ENCODE measurements at regions not wholly inside any gene's neighbourhood (a gene's known extent, or its start where the extent isn't known, plus 50 kb on each side); places are given as distances from the start of the nearest gene placed in this dataset.

DNA sequence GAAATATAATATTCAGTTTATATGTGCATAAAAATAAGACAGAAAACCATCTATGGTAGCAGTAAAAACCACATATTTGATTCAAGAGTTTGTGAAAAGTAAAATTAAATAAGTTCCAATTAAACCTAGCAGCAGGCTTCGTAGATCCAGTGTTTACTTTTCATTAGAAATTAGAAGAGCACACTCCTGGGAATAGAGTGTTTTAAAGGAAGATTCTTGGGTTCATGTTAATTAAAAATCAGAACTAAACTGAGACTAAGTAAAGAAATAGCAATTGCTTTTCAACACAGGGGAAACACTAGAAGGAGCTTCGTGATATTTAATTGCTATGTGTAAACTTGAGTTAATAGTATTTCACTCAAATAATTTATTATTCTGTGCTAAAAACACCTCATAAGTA, 1097.8 kb upstream of the CDH18 start (continued):
- TF ChIP-seq, protein P1, sequence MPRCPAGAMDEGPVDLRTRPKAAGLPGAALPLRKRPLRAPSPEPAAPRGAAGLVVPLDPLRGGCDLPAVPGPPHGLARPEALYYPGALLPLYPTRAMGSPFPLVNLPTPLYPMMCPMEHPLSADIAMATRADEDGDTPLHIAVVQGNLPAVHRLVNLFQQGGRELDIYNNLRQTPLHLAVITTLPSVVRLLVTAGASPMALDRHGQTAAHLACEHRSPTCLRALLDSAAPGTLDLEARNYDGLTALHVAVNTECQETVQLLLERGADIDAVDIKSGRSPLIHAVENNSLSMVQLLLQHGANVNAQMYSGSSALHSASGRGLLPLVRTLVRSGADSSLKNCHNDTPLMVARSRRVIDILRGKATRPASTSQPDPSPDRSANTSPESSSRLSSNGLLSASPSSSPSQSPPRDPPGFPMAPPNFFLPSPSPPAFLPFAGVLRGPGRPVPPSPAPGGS (IDR thresholded peaks at IDR 0.05; ENCODE audit: borderline replicate concordance, insufficient read depth, low read depth, low read length, poor library complexity, severe bottlenecking), result no peak
- no peak for TF ChIP-seq FOS (IDR thresholded peaks at IDR 0.05; ENCODE audit: borderline replicate concordance, extremely low read depth, insufficient read length)
- TF ChIP-seq SREBF1 (IDR thresholded peaks at IDR 0.05; ENCODE audit: low read length), result no peak
- TF ChIP-seq CHD4 (IDR thresholded peaks at IDR 0.05), result no peak
- no peak for TF ChIP-seq POU2F2 (IDR thresholded peaks at IDR 0.05; ENCODE audit: borderline replicate concordance, low read depth, low read length)
- TF ChIP-seq E2F8 (IDR thresholded peaks at IDR 0.05; ENCODE audit: low read depth, partially characterized antibody), result no peak
- TF ChIP-seq BACH1 (IDR thresholded peaks at IDR 0.05; ENCODE audit: borderline replicate concordance), result no peak
- TF ChIP-seq ATF7 (IDR thresholded peaks at IDR 0.05; ENCODE audit: low read depth), result no peak
- TF ChIP-seq ETV6 (conservative IDR thresholded peaks at IDR 0.05 in 1 of 2, IDR thresholded peaks at IDR 0.05 in 1 of 2; ENCODE audit: borderline replicate concordance in 1 of 2, low read depth in 1 of 2), result no peak
- no peak for TF ChIP-seq ZNF274 (IDR thresholded peaks at IDR 0.05; ENCODE audit: insufficient read depth, insufficient read length)
- TF ChIP-seq, protein P2, sequence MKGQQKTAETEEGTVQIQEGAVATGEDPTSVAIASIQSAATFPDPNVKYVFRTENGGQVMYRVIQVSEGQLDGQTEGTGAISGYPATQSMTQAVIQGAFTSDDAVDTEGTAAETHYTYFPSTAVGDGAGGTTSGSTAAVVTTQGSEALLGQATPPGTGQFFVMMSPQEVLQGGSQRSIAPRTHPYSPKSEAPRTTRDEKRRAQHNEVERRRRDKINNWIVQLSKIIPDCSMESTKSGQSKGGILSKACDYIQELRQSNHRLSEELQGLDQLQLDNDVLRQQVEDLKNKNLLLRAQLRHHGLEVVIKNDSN (IDR thresholded peaks at IDR 0.05; ENCODE audit: borderline replicate concordance, extremely low read length, insufficient read depth, low read depth, low read length), result no peak
- TF ChIP-seq CBFB (IDR thresholded peaks at IDR 0.05; ENCODE audit: low read depth), result no peak

Measured in GM12878 (cell line).